ENCODE measurements at regions not wholly inside any gene's neighbourhood (a gene's known extent, or its start where the extent isn't known, plus 50 kb on each side); places are given as distances from the start of the nearest gene placed in this dataset.
A peak's percentile ranks its signal among the peaks of the same experiment; 100 is the strongest.

DNA sequence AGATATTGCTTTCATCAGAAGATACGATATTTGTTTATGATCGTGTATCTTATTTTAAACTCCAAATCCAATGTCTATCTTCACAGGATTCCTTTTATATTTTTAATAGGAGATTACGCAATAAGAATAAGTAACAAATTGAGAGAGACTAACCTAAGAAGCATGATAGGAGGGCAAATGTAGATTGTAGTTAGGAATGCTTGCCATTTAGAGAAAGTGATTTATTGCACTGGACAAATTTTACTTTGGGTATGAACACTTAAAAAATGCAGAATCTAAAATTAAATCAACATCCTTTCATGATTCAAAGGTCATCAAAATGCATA is 563.4 kb upstream of the POU3F3 start:
- no peak for DNase-seq
- Mint-ChIP-seq H3K27me3 (ENCODE audit: insufficient read depth) (no peaks in the 10 kb centered on the region), H3K27ac (no peak overlapping the region), H3K4me1 (peaks cover 7% of the 10 kb centered on the region), H3K36me3 (ENCODE audit: low read depth) (no peaks in the 10 kb centered on the region), H3K9me3 (no peaks in the 10 kb centered on the region), H3K4me3 (no peak overlapping the region)
- Histone ChIP-seq H3K9ac (ENCODE audit: extremely low read depth, low read length, poor library complexity, severe bottlenecking) (no peak overlapping the region), H3K4me1 (ENCODE audit: control insufficient read depth, insufficient read depth, low read length) (no peaks in the 10 kb centered on the region), H3K4me3 (ENCODE audit: low read length) (no peak overlapping the region), H3K27me3 (ENCODE audit: control insufficient read depth, insufficient read depth, low read length, poor library complexity, severe bottlenecking) (no peaks in the 10 kb centered on the region), H3K9me3 (ENCODE audit: control insufficient read depth, low read length) (no peaks in the 10 kb centered on the region), H3K27ac (ENCODE audit: low read depth, low read length) (no peak overlapping the region), H3K36me3 (ENCODE audit: control insufficient read depth, insufficient read depth, low read length) (no peaks in the 10 kb centered on the region)
- TF ChIP-seq CTCF (conservative IDR thresholded peaks at IDR 0.05), result no peak
- WGBS, 2 experiments (ENCODE audit: insufficient coverage in 1 of 2, insufficient read length in 1 of 2), result 93 to 100% methylated on average over 1 to 3 of the region's 3 CpGs

GRCh38 chr2:104312684-104313083 is 541.2 kb upstream of the POU3F3 start:
- Histone ChIP-seq H3K27me3 (ENCODE audit: control insufficient read depth, insufficient read depth, low read length, poor library complexity, severe bottlenecking) (no peaks in the 10 kb centered on the region), H3K9ac (ENCODE audit: extremely low read depth, low read length, poor library complexity, severe bottlenecking) (no peak overlapping the region), H3K36me3 (ENCODE audit: control insufficient read depth, insufficient read depth, low read length) (no peaks in the 10 kb centered on the region), H3K4me3 (ENCODE audit: low read length) (no peak overlapping the region), H3K9me3 (ENCODE audit: control insufficient read depth, low read length) (no peaks in the 10 kb centered on the region), H3K4me1 (ENCODE audit: control insufficient read depth, insufficient read depth, low read length) (no peaks in the 10 kb centered on the region), H3K27ac (ENCODE audit: low read depth, low read length) (no peak overlapping the region)
- peak; percentile 63 for TF ChIP-seq CTCF (conservative IDR thresholded peaks at IDR 0.05)
- Mint-ChIP-seq H3K36me3 (ENCODE audit: low read depth) (no peaks in the 10 kb centered on the region), H3K9me3 (no peaks in the 10 kb centered on the region), H3K27ac (no peak overlapping the region), H3K4me1 (no peaks in the 10 kb centered on the region), H3K27me3 (ENCODE audit: insufficient read depth) (no peaks in the 10 kb centered on the region), H3K4me3 (no peak overlapping the region)
- peak; percentile 72 for DNase-seq
- WGBS, 2 experiments (ENCODE audit: insufficient coverage in 1 of 2, insufficient read length in 1 of 2), result 50 to 57% methylated on average over 2 to 4 of the region's 4 CpGs

- Histone ChIP-seq H3K4me1 (ENCODE audit: control insufficient read depth, insufficient read depth, low read length) (no peaks in the 10 kb centered on the region), H3K4me3 (ENCODE audit: low read length) (no peak overlapping the region), H3K9ac (ENCODE audit: extremely low read depth, low read length, poor library complexity, severe bottlenecking) (no peak overlapping the region), H3K27ac (ENCODE audit: low read depth, low read length) (no peak overlapping the region), H3K36me3 (ENCODE audit: control insufficient read depth, insufficient read depth, low read length) (no peaks in the 10 kb centered on the region), H3K9me3 (ENCODE audit: control insufficient read depth, low read length) (no peaks in the 10 kb centered on the region), H3K27me3 (ENCODE audit: control insufficient read depth, insufficient read depth, low read length, poor library complexity, severe bottlenecking) (no peaks in the 10 kb centered on the region)
- no peak overlapping the region for H3K27ac Mint-ChIP-seq
- H3K4me3 Mint-ChIP-seq, result no peak overlapping the region
- no peaks in the 10 kb centered on the region for H3K9me3 Mint-ChIP-seq
- DNase-seq, result no peak
- 91 to 92% methylated on average over 4 to 6 of the region's 6 CpGs for WGBS, 2 experiments (ENCODE audit: insufficient coverage in 1 of 2, insufficient read length in 1 of 2)
- H3K4me1 Mint-ChIP-seq, result peaks cover 2% of the 10 kb centered on the region
- no peaks in the 10 kb centered on the region for H3K27me3 Mint-ChIP-seq (ENCODE audit: insufficient read depth)
- no peak for TF ChIP-seq CTCF (conservative IDR thresholded peaks at IDR 0.05)
- no peaks in the 10 kb centered on the region for H3K36me3 Mint-ChIP-seq (ENCODE audit: low read depth)
Measured at GRCh38 chr2:104318001-104318665, 535.8 kb upstream of the POU3F3 start.
